Ascending aorta (tissue), 2 donors: ENCODE measurements at regions not wholly inside any gene's neighbourhood (a gene's known extent, or its start where the extent isn't known, plus 50 kb on each side); places are given as distances from the start of the nearest gene placed in this dataset.

Experiments
- DNase-seq, 2 donors: peaks; one replicate each; pipeline ENCODE4 v3.0.0-alpha.2; 2019; ENCODE audit warnings: low spot score in 2 of 2
- H3K27ac ChIP-seq, 2 donors: fragments of 200-600 bp; sonication (generic); one replicate each; pipeline ENCODE4 v1.5.1; 2016 to 2017; ENCODE audit warnings: mild to moderate bottlenecking in 1 of 2
- H3K27me3 ChIP-seq: fragments of 200-600 bp; sonication (generic); one replicate; pipeline ENCODE4 v1.5.1; 2017
- H3K36me3 ChIP-seq, 2 donors: fragments of 200-600 bp; sonication (generic); one replicate each; pipeline ENCODE4 v1.5.1; 2016
- H3K4me1 ChIP-seq, 2 donors: fragments of 200-600 bp; sonication (generic); one replicate each; pipeline ENCODE4 v1.5.1; 2016 to 2017; ENCODE audit warnings: mild to moderate bottlenecking in 1 of 2
- H3K4me3 ChIP-seq, 2 donors: fragments of 200-600 bp; sonication (generic); one replicate each; pipeline ENCODE4 v1.5.1; 2016 to 2017; ENCODE audit warnings: mild to moderate bottlenecking in 1 of 2
- H3K9me3 ChIP-seq, 2 donors: fragments of 200-600 bp; sonication (generic); one replicate each; pipeline ENCODE4 v1.5.1; 2016
- intact Hi-C: fragments of 100-400 bp; cut with DNase I; formaldehyde crosslinking; loops from one replicate; pipeline ENCODE4 v1.15.1; 2023
- TF ChIP-seq, protein P1 (sequence below), 3 experiments: fragments of 200-600 bp in 2 of 3; fragments of 450-650 bp in 1 of 3; sonication (generic) in 2 of 3; IDR thresholded peaks; one replicate each; pipeline ENCODE4 v1.5.1; 2016 to 2019; ENCODE audit warnings: antibody characterized with exemption in 3 of 3, mild to moderate bottlenecking in 1 of 3, moderate library complexity in 1 of 3

DNA sequence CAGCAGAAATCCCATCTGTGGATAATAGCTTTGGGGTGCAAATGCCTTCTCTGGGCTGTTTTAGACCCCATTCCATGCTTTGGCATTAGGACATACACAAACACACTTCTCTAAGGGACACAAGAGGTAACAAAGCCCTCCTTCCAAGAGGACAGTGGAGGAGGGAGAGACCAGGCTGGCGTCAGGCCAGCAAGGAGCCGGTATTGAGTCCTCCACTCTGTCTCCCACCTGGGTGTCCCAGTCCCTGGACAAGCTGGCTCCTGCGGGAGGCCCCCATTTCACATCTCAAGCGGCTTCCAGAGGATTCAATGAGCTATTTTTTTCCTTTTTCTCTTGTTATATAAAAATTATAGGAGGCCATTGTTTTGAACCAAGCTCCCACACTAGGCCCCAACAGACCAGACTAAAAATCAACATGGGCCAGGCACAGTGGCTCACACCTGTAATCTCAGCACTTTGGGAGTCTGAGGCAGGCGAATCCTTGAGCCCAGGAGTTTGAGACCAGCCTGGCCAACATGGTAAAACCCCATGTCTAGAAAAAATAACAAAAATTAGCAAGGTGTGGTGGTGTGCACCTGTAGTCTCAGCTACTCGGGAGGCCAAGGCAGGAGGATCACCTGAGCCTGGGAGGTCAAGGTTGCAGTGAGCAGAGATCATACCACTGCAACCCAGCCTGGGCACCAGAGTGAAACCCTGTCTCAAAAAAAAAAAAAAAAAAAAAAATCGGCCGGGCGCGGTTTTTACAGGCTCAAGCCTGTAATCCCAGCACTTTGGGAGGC is 142.9 kb downstream of the TOMM20 start:
- no peaks in the 10 kb centered on the region for H3K27me3 ChIP-seq
- peaks cover 37 to 62% of the 10 kb centered on the region in 2 donors for H3K4me1 ChIP-seq
- intact Hi-C loops = no loop called here
- H3K9me3 ChIP-seq = no peaks in the 10 kb centered on the region
- TF ChIP-seq, protein P1, sequence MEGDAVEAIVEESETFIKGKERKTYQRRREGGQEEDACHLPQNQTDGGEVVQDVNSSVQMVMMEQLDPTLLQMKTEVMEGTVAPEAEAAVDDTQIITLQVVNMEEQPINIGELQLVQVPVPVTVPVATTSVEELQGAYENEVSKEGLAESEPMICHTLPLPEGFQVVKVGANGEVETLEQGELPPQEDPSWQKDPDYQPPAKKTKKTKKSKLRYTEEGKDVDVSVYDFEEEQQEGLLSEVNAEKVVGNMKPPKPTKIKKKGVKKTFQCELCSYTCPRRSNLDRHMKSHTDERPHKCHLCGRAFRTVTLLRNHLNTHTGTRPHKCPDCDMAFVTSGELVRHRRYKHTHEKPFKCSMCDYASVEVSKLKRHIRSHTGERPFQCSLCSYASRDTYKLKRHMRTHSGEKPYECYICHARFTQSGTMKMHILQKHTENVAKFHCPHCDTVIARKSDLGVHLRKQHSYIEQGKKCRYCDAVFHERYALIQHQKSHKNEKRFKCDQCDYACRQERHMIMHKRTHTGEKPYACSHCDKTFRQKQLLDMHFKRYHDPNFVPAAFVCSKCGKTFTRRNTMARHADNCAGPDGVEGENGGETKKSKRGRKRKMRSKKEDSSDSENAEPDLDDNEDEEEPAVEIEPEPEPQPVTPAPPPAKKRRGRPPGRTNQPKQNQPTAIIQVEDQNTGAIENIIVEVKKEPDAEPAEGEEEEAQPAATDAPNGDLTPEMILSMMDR (IDR thresholded peaks at IDR 0.05) = no peak
- H3K36me3 ChIP-seq = no peaks in the 10 kb centered on the region
- no peak for DNase-seq
- no peak overlapping the region for H3K4me3 ChIP-seq
- peak overlapping the region; percentile 98 to 99 for H3K27ac ChIP-seq

DNA sequence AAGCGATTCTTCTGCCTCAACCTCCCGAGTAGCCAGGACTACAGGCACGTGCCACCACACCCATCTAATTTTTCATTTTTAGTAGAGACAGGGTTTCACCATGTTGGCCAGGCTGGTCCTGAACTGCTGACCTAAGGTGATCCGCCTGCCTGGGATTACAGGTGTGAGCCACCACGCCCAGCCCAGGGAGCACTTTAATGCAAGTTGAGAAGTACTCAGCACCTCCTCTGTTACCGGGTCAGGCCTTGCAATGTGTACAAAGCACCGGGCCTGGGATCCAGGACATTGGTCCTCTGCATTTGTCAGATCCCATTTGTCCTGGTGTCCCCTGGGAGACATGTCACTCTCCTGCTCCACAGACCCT is 143.6 kb downstream of the TOMM20 start:
- no peaks in the 10 kb centered on the region for H3K36me3 ChIP-seq
- no peaks in the 10 kb centered on the region for H3K9me3 ChIP-seq
- H3K27ac ChIP-seq = peak overlapping the region; percentile 98 to 99
- H3K27me3 ChIP-seq = no peaks in the 10 kb centered on the region
- TF ChIP-seq, protein P1 (IDR thresholded peaks at IDR 0.05) = no peak
- intact Hi-C loops = no loop called here
- DNase-seq = no peak
- H3K4me1 ChIP-seq = peaks cover 42 to 69% of the 10 kb centered on the region in 2 donors
- no peak overlapping the region for H3K4me3 ChIP-seq

DNA sequence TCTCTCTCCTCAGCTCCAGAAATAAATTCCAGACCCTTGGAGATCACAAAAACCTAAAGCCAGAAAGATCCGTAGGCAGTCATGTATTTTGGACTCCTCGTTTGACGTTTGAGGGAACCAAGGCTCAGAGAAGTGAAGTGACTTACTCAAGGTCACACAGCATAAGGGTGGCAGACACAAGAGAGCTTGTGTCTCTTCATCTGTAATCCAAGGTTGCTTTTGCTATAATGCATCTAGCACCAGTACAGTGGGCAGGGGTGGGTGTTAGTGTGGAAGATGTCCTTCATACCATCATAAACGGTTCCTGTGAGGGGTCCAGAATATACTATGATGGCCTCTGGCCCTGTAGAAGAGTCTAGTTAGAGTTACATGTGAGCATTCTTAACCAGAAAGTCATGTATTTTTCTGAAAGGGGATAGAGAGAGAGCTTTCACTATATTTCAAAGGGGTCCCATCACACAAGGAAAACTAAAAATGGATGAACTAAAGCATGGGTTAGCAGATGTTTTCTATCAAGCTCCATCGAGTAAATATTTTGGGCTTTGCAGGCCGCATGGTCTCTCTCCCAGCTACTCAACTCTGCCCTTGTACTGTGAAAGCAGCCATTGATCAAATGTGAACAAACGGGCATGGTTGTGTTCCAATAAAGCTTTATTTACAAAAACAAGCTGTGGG is 144.9 kb downstream of the TOMM20 start:
- Histone ChIP-seq H3K9me3 (no peaks in the 10 kb centered on the region), H3K27ac (peak overlapping the region; percentile 98 to 99), H3K4me3 (no peak overlapping the region), H3K36me3 (no peaks in the 10 kb centered on the region), H3K4me1 (peaks cover 42 to 82% of the 10 kb centered on the region in 2 donors), H3K27me3 (no peaks in the 10 kb centered on the region)
- no peak for DNase-seq
- TF ChIP-seq, protein P1 (IDR thresholded peaks at IDR 0.05) = no peak
- intact Hi-C loops = loop anchor here (5.0 kb wide), 3 partner anchors 371 to 486 kb away; partner anchors contain the start of gene IRF2BP2

DNA sequence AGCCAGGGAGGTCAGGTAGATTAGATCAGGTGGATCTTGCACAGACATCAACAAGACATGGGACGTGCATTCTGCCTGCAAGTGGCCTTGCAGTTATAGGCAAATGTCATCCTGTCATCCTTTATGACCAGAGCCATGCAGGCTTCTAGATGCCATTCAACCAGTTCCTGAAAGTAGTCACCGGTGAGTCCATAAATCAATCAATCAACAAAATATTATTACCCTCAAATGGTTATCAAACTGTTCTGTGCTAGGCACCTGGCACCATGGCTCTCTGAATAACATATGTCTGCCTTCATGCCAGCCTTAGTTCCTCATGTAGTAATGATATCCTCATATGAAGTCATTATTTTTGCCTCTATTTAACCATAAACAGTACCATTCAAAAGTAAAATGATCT is 146.9 kb downstream of the TOMM20 start:
- H3K36me3 ChIP-seq = no peaks in the 10 kb centered on the region
- TF ChIP-seq, protein P1 (IDR thresholded peaks at IDR 0.05) = no peak
- H3K9me3 ChIP-seq = no peaks in the 10 kb centered on the region
- H3K27ac ChIP-seq = peak overlapping the region; percentile 98 to 99
- peaks cover 30 to 72% of the 10 kb centered on the region in 2 donors for H3K4me1 ChIP-seq
- H3K27me3 ChIP-seq = no peaks in the 10 kb centered on the region
- DNase-seq = no peak
- H3K4me3 ChIP-seq = no peak overlapping the region
- intact Hi-C loops = loop anchor here (1.0 to 5.0 kb wide), 6 partner anchors 63 to 484 kb away; partner anchors contain the start of gene IRF2BP2

DNA sequence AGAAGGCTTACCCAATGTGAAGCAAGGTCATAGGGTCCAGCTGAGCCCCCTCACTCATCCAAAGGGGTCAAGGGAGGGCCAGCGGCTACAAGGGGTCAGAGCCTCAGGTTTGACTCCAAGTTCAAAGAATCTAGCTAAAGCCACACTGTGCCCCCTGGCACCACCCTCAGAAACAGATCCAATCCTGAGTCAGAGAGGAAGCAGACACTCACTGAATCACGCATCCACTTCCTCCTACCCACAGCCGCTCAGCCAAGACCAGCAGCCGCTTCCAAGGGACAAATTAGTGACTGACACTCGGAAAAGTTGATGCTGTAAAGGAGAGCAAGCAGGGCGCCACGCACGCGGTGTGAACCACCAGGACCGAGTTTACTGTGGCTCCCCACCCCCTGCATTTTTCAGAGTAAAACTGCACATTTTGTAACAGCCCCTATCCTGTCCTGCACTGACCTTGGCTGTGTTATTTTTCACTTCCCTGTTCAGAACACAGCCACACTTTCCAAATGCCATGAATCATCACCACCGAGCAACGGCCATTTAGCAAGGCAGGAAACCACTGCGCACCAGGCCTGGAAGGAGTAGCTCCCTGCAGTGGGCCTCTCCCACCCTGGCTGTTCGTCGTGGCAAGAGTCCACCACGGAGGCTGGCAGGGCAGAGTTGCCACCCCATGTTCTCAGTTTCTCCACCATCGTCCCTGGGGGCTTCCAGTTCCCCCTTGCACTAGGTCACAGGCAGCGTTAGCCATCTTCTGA is 147.8 kb downstream of the TOMM20 start:
- intact Hi-C loops = loop anchor here (1.0 to 5.0 kb wide), 7 partner anchors 10 to 484 kb away; partner anchors contain the start of gene IRF2BP2
- peak overlapping the region; percentile 98 to 99 for H3K27ac ChIP-seq
- DNase-seq = peak; percentile 91 to 98
- H3K27me3 ChIP-seq = no peaks in the 10 kb centered on the region
- H3K9me3 ChIP-seq = no peaks in the 10 kb centered on the region
- TF ChIP-seq, protein P1 (IDR thresholded peaks at IDR 0.05) = no peak
- peaks cover 24 to 65% of the 10 kb centered on the region in 2 donors for H3K4me1 ChIP-seq
- H3K36me3 ChIP-seq = no peaks in the 10 kb centered on the region
- peak overlapping the region in 1 of 2 donors; percentile 44 for H3K4me3 ChIP-seq
